ENCODE measurements at regions not wholly inside any gene's neighbourhood (a gene's known extent, or its start where the extent isn't known, plus 50 kb on each side); places are given as distances from the start of the nearest gene placed in this dataset.
A peak's percentile ranks its signal among the peaks of the same experiment; 100 is the strongest.
"Not testable (repeated sequence)": the region's sequence is repeated elsewhere in the genome, so short reads cannot be mapped to it uniquely, and the experiment has no call there.

- not testable (repeated sequence) for DNase-seq (ENCODE audit: low read depth)
These were observed 53.6 kb upstream of the PLGLB1 start for GRCh38 chr2:87075054-87075790.

DNA sequence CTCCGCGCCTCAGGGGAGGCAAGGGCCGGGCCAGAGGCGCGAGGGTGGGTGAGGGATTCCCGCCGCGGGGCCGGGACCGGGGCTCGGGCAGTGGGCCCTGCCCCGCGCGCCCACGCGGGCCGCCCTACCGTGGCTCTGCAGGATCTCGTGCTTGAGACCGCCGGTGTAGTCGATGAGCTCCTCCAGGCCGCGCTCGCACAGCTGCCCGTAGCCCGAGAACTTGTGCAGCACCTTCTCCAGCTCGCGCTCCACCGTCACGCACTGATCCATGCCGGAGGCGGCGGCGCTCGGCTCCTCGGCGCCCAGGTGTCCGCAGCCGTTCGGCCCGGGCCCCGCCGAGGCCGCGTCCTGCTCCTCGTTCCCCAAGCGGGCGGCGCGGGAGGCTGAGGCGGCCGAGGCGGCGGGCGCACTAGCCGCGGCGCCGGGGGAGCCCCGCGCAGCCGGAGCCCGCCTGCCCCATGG, 54.2 kb upstream of the PLGLB1 start:
- not testable (repeated sequence) for DNase-seq (ENCODE audit: low read depth)

GRCh38 chr2:87076253-87077123, 54.8 kb upstream of the PLGLB1 start:
- DNase-seq (ENCODE audit: low read depth), result peak; percentile 79

DNA sequence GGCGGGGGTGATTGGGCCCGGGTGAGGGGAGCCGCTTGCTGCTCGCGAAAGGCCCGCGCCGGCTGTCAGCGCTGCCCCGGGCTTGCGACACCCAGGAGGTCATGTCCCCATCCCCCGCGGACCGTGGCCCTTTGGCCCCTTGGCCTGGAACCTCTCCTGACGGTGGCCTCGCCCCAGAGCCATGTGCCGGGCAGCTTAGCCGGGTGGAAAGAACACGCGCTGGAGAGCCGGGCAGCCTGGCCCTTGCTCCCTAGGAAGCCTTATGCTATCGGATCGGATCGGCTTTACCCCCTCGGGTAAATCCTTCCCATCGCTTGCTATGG, 55.4 kb upstream of the PLGLB1 start:
- DNase-seq (ENCODE audit: low read depth), result not testable (repeated sequence)

DNA sequence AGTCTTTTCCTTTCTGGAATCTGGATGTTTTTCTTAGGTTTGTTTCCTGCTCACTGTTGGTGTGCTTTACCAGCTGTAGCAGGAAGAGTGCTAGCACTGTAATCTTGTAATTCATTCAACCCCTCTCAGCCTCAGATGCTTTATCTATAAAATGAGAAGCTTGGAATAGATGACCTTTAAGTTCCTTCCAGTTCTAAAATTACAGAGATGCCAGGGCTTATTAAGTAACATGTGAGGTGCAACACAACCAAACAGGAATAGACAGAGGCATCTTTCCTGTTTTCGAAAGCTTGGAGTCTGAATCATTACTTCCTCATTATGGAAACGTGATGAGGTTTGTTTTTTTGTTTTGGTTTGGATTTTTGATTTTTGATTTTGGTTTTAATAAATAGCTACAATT, 60.1 kb upstream of the PLGLB1 start:
- not testable (repeated sequence) for DNase-seq (ENCODE audit: low read depth)

DNA sequence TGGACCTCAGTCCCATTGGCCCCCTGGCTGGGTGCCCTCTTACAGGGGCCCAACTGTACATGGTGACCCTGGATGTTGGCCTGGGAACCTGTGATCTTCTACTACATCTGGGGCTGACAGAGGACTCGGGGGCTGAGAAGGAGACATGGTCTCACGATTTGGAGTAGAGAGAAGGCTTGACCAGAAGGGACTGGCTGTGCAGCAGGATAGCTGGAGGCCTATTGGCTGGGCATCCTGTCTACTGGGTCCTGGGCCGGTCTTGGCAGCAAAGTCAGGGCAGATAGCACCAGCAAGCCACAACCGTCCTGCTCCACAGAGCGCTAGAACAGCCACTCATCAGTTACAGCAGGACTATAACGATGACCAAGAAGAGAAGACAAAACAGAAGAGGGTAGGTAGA, 66.4 kb upstream of the PLGLB1 start:
- not testable (repeated sequence) for DNase-seq (ENCODE audit: low read depth)

- not testable (repeated sequence) for DNase-seq (ENCODE audit: low read depth)
These were observed 67.8 kb upstream of the PLGLB1 start for GRCh38 chr2:87089401-87089800.

DNA sequence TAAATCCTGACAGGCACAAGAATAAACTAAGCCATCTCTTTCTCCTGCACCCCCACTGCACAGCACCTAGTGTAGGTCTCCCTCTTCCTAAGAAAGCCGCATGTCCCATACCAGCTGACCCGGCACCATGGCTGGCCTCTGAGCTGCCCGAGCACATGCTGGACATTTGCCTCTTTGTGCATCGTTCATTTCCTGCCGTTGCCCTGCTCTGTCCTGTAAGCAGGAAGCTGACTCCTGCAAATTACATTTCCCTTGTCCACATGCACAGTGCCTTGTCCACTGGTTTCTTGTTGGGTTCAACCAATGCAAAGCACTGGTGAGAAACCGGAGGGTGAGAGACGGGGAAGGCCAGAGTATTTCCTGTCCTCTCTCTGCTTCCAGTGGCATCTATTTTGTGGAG, 71.6 kb upstream of the PLGLB1 start:
- not testable (repeated sequence) for DNase-seq (ENCODE audit: low read depth)

DNA sequence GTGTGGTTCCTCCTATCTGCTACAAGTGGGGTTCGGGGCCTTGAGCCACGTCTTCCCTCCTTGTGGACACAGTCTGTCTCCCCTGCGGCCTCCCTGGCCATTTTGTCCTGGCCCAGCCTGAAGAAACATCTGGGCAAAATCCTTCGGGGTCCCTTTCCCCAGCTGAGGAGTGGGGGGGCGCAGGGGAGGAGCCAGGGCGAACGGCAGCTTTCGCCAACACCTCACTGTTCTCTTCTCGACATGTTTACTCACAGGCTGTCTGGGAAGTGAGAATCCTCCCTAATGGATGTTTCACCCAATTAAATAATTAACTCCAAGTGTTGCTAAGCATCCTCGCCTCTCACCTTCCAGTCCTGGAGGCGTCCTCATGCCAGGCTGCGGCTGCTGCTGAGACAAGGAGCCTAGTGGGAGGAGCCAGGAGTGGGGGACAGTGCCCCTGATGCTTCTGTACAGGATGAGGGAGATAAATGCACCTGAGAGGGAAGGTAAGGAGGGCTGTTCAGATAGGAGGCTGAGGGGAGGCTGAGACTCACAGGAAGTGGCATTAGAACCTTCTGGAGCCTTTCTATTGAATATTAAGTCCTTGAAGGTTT, 72.4 kb upstream of the PLGLB1 start:
- DNase-seq (ENCODE audit: low read depth), result not testable (repeated sequence)

GRCh38 chr2:87095804-87096203, 74.2 kb upstream of the PLGLB1 start:
- not testable (repeated sequence) for DNase-seq (ENCODE audit: low read depth)

GRCh38 chr2:87128761-87129553, 107.3 kb upstream of the PLGLB1 start:
- DNase-seq (ENCODE audit: low read depth), result not testable (repeated sequence)

- DNase-seq (ENCODE audit: low read depth), result not testable (repeated sequence)
These were observed 110.9 kb upstream of the PLGLB1 start for GRCh38 chr2:87132577-87132976.

DNA sequence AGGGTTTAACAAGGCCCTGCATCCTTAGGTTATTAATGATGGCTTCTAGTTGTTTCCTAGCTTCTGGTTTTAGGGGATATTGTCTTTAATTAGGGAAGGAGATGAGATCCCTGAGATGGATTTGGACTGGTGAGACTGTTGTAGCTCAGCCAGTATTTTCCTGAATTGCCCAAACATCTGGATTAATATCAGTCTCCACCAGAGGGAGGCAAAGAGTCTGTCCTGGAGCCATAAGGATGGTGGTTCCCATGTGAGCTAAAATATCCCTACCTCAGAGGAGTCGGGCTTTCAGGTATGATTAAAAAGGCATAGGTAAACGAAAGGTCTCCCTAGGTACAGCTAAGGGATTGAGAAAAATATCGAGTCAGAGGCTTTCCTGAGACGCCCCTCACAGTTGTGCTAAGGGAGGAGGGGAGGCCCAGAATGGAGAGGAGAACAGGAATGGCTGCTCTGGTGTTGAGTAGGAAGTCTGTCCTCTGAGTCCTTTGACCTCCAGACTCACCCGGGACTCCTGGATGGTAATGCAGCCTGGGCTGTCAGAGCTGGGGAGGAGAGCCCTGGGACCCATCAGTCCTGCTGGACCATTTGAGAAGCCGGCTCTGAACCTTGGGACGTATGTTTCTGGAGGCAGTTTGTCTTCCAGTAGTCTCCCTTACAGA, 130.3 kb upstream of the PLGLB1 start:
- not testable (repeated sequence) for DNase-seq (ENCODE audit: low read depth)

- not testable (repeated sequence) for DNase-seq (ENCODE audit: low read depth)
These were observed 152.8 kb upstream of the PLGLB1 start for GRCh38 chr2:87174454-87174853.

GRCh38 chr2:87183373-87183772, 161.7 kb upstream of the PLGLB1 start:
- not testable (repeated sequence) for DNase-seq (ENCODE audit: low read depth)

GRCh38 chr2:87184260-87184659, 162.6 kb upstream of the PLGLB1 start:
- DNase-seq (ENCODE audit: low read depth), result not testable (repeated sequence)

GRCh38 chr2:87189214-87189613, 167.6 kb upstream of the PLGLB1 start:
- not testable (repeated sequence) for DNase-seq (ENCODE audit: low read depth)

GRCh38 chr2:87193336-87193735, 171.7 kb upstream of the PLGLB1 start:
- not testable (repeated sequence) for DNase-seq (ENCODE audit: low read depth)

DNA sequence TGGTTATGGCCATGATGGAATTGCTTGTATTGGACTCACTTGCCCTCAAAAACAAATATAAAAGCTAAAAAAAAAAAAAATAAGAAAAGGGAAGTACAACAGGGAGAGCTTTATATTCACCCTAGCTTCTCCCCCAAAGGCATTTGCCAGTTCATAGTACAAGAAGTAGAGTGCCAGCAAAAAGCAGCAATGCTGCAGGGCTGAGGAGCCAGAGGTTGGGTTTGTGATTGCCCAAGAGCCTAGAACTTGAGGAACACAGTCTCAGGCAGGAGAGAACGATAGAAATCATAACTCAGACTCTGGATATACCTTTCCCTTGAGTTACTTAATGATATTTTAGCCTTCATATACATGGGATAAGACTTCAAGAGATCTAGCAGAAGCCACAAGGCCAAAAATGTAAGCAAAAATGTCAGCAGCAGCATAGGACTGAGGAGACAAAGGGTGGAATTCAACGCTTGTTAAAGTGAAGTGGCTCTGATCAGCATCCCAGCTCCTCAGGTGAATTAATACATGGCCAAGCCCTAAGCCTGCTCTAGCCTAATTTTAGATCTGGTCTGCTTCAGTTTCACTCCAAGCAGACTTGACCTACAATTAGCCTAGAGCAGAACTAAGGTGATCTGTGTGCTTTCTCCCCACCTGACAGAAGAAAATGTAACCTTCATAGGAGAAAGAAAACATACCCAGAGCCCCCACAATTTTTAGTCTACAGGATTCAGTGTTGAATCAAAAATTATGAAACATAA, 172.8 kb upstream of the PLGLB1 start:
- DNase-seq (ENCODE audit: low read depth), result not testable (repeated sequence)

GRCh38 chr2:87196720-87197388, 175.2 kb upstream of the PLGLB1 start:
- DNase-seq (ENCODE audit: low read depth), result not testable (repeated sequence)

Measured in stimulated activated CD8-positive, alpha-beta memory T cell treated with anti-CD3 and anti-CD28 coated beads, Interleukin-7, amount 100 ng/mL, for 24 hours (primary cell).